Naive thymus-derived CD8-positive, alpha-beta T cell (primary cell): ENCODE measurements at regions not wholly inside any gene's neighbourhood (a gene's known extent, or its start where the extent isn't known, plus 50 kb on each side); places are given as distances from the start of the nearest gene placed in this dataset.
"Not testable (repeated sequence)": the region's sequence is repeated elsewhere in the genome, so short reads cannot be mapped to it uniquely, and the experiment has no call there.

Source experiments
- ATAC-seq, 2 donors: fragments of 150-1000 bp; cut with Tn5 transposase in 1 of 2; sonication (Bioruptor Pico), chemical (Tn5 transposase) in 1 of 2; 1 replicate in 1 of 2; 2 replicates in 1 of 2; pipeline ENCODE4 v1.10.0; 2021; ENCODE audit warnings: mild to moderate bottlenecking in 2 of 2, moderate library complexity in 2 of 2
- POLR2A ChIA-PET: fragments of 350-600 bp; sonication (Branson Sonifier 250); formaldehyde crosslinking; loops from one replicate; lab custom pipeline; 2021; ENCODE audit warnings: antibody characterized with exemption; lab: Charles Lee
- DNase-seq, 10 donors: peaks; one replicate each; pipeline versions ENCODE4 v3.0.0 to v3.0.0-alpha.2; 2020 to 2022
- H3K27ac Mint-ChIP-seq, 10 donors: one replicate each; pipeline ENCODE4 v1.8.0; 2020 to 2022; ENCODE audit warnings: mild to moderate bottlenecking in 10 of 10, mixed read lengths in 10 of 10, moderate library complexity in 4 of 10, inconsistent platforms in 1 of 10
- H3K27me3 Mint-ChIP-seq, 5 donors: one replicate each; pipeline ENCODE4 v1.8.0; 2021 to 2022; ENCODE audit warnings: mixed read lengths in 5 of 5
- H3K36me3 Mint-ChIP-seq, 3 donors: one replicate each; pipeline ENCODE4 v1.8.0; 2020 to 2022; ENCODE audit warnings: mixed read lengths in 3 of 3, mild to moderate bottlenecking in 2 of 3, inconsistent platforms in 1 of 3
- H3K4me1 Mint-ChIP-seq, 4 donors: one replicate each; pipeline ENCODE4 v1.8.0; 2021 to 2022; ENCODE audit warnings: mixed read lengths in 4 of 4
- H3K4me3 Mint-ChIP-seq, 10 donors: one replicate each; pipeline ENCODE4 v1.8.0; 2020 to 2022; ENCODE audit warnings: mild to moderate bottlenecking in 10 of 10, mixed read lengths in 10 of 10, moderate library complexity in 6 of 10, inconsistent platforms in 1 of 10
- H3K9me3 Mint-ChIP-seq, 9 donors: one replicate each; pipeline ENCODE4 v1.8.0; 2020 to 2022; ENCODE audit warnings: mixed read lengths in 9 of 9, mild to moderate bottlenecking in 3 of 9, inconsistent platforms in 1 of 9, moderate library complexity in 1 of 9

DNA sequence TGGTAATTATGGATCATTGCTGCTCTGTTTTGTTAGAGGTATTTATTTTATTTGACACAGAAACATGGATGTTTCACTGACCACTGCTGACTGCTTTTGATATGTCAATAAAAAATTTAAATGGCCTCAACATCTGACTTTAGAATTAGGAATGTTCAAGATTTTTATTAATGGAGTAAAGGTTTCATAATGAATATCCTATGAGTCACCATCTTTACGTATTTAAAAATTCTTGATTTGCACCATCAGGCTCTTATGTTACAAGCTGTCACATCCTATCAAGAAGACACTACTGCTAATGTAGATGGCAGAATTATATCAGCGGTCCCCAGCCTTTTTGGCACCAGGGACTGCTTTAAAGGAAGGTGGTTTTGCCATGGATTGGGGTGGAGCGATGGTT is 578.7 kb upstream of the NRP1 start:
- DNase-seq: no peak
- Mint-ChIP-seq H3K27me3 (peaks cover 4 to 19% (median 12%) of the 10 kb centered on the region in 5 donors), H3K9me3 (no peaks in the 10 kb centered on the region), H3K36me3 (no peaks in the 10 kb centered on the region), H3K27ac (no peak overlapping the region), H3K4me3 (no peak overlapping the region), H3K4me1 (no peaks in the 10 kb centered on the region)
- no peak for ATAC-seq
- POLR2A ChIA-PET: no interaction called here

DNA sequence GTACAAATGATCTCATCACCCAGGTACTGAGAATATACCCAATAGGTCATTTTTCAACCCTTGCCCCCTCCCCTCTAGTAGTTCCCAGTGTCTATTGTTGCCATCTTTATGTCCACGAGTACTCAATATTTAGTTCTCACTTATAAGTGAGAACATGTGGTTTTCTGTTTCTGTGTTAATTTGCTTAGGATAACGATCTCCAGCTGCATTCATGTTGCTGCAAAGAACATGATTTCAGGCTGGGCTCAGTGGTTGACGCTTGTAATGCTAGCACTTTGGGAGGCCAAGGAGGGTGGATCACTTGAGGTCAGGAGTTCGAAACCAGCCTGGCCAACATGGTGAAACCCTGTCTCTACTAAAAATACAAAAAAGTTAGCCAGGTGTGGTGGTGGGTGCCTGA is 575.0 kb upstream of the NRP1 start:
- DNase-seq, POLR2A ChIA-PET, ATAC-seq, H3K9me3 Mint-ChIP-seq, H3K27ac Mint-ChIP-seq, H3K4me3 Mint-ChIP-seq, H3K36me3 Mint-ChIP-seq, H3K4me1 Mint-ChIP-seq: not testable (repeated sequence)
- H3K27me3 Mint-ChIP-seq: peaks cover 4 to 19% (median 8%) of the 10 kb centered on the region in 5 donors

DNA sequence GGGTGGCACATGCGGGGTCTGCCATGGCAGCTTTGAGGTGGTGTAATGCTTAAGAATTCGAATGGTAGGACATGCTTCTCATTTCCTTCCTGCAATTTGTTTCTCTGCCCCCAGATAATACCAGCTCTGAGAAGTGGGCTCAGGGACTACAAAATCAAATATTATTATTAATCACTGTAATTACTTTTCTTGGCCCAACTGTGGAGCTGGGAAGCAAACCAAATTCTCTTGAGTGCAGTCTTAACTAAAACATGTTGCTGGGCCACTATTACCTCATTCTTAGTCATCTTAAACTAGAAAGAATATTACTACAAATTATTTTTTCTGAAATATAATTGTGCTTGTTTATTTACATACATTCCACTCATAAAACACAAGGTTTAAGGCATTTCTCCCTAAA is 566.7 kb upstream of the NRP1 start:
- DNase-seq (no peak), ATAC-seq (no peak)
- Mint-ChIP-seq H3K27me3 (peaks cover 1 to 34% (median 6%) of the 10 kb centered on the region in 5 donors), H3K9me3 (peaks cover 0 to 11% (median 3%) of the 10 kb centered on the region in 9 donors), H3K4me1 (no peaks in the 10 kb centered on the region), H3K36me3 (no peaks in the 10 kb centered on the region), H3K4me3 (no peak overlapping the region), H3K27ac (no peak overlapping the region)
- POLR2A ChIA-PET: no interaction called here

DNA sequence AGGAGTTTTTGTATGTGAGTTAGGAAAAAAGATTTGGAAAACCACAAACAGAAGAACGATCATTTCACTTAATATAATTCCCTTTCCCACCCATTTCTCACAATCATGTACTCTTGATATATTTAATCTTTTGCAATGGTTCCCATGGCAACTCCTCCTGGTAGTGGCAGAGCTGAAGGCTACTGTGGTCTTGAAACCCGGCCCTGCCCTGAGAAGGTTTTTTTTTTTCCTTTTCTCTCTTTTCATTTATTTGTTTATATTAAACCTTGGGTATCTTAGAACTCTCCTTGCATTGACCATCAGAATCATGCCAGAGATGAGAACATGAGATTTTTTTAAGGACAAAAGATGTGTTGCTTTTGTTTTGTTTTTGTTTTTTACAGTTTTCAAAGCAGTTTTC is 566.1 kb upstream of the NRP1 start:
- H3K27ac Mint-ChIP-seq: no peak overlapping the region
- ATAC-seq: no peak
- peaks cover 0 to 15% (median 3%) of the 10 kb centered on the region in 9 donors for H3K9me3 Mint-ChIP-seq
- H3K27me3 Mint-ChIP-seq: peaks cover 1 to 36% (median 6%) of the 10 kb centered on the region in 5 donors
- H3K36me3 Mint-ChIP-seq: no peaks in the 10 kb centered on the region
- POLR2A ChIA-PET: no interaction called here
- H3K4me1 Mint-ChIP-seq: no peaks in the 10 kb centered on the region
- DNase-seq: no peak
- no peak overlapping the region for H3K4me3 Mint-ChIP-seq

DNA sequence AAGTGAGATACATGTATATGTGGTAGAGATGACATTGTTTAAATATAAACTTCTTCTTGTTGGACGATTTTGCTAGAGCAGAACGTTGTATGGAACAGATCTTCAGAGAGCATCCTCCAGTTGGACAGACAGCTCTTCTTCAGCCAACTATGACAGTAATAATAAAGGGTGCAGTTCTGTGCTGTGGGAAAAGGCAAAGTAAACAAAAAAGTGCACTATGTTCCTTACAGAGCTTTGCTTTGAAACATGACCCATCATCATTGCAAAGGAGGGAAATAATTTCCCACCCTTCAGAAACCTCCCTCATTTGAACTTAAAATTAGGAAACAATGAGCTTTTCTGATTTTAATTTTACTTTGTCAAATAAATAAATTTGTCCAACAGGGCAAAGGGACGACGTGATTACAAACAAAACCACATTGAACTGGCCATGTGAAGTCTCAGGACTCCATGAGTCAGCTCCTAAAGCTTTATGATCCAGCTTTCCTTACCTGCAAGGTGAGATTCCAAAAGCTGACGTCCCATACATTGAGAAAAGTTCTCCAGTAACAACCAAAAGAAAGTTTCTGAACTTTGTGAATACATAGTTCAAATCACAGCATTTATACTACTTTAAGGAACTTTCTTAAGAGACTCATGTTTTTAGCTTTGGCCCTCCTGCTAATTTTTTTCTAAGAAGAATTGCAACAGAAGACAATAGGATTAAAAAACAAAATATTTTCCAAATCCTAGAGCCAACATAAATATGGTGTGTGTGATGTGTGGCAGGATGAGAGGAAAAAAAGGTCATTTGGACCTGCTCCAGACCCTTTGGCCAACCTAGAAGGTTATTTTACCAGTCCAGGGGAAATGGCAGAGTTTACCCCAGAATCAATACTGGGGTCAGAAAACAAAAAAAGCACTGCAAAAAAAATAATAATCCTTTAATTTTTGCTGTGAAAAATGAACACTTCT is 565.4 kb upstream of the NRP1 start:
- no peak overlapping the region for H3K27ac Mint-ChIP-seq
- ATAC-seq (no peak), DNase-seq (no peak)
- POLR2A ChIA-PET: no interaction called here
- no peaks in the 10 kb centered on the region for H3K36me3 Mint-ChIP-seq
- H3K9me3 Mint-ChIP-seq: peaks cover 0 to 15% (median 3%) of the 10 kb centered on the region in 9 donors
- no peaks in the 10 kb centered on the region for H3K4me1 Mint-ChIP-seq
- H3K4me3 Mint-ChIP-seq: no peak overlapping the region
- H3K27me3 Mint-ChIP-seq: peaks cover 3 to 36% (median 7%) of the 10 kb centered on the region in 5 donors

DNA sequence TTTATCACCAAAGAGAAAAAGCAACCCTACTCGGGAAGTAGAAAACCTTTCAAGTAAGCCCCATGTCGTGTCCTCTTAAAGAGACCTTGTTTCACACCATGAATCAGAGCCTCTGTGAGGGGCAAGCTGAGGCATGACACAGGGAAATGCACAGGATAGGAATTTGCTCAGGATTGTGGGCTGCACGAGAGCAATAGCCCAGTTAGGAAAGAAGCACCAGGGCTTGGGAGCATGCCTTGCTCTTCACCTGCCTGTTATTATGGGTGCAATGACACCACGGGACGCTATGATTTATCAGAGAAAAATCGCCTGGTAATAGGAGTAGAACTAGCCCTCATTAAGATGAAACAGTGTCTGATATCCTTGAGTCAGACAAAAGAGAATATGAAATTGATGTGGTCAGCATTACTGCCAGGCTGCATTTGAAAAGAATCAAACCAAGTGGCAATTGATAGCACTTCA is 562.9 kb upstream of the NRP1 start:
- peaks cover 0 to 15% (median 3%) of the 10 kb centered on the region in 9 donors for H3K9me3 Mint-ChIP-seq
- H3K36me3 Mint-ChIP-seq: no peaks in the 10 kb centered on the region
- H3K27ac Mint-ChIP-seq: no peak overlapping the region
- POLR2A ChIA-PET: no interaction called here
- ATAC-seq: no peak
- no peak for DNase-seq
- no peaks in the 10 kb centered on the region for H3K4me1 Mint-ChIP-seq
- H3K4me3 Mint-ChIP-seq: no peak overlapping the region
- peaks cover 3 to 36% (median 7%) of the 10 kb centered on the region in 5 donors for H3K27me3 Mint-ChIP-seq

DNA sequence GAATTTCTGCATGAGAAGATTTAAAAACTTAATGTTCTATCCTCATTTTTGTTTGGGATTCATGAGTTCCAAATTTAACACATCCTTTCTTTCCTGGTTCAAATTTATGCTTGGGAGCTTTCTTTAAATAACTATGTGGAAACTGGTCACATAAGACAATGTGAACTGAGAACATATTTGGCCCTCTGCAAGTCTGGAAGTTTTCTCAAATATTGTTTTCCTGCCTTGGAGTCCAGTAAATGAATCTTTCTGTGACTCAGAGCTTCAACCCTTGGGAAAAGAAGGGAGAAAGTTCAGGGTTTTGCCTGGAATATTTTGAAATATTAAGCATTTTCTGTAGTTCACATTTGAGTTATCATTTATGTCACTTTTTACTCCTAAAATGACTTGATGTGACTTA is 559.0 kb upstream of the NRP1 start:
- Mint-ChIP-seq H3K36me3 (no peaks in the 10 kb centered on the region), H3K4me1 (no peaks in the 10 kb centered on the region), H3K4me3 (no peak overlapping the region), H3K27ac (no peak overlapping the region), H3K9me3 (peaks cover 0 to 9% (median 0%) of the 10 kb centered on the region in 9 donors), H3K27me3 (peaks cover 3 to 26% (median 9%) of the 10 kb centered on the region in 5 donors)
- POLR2A ChIA-PET: no interaction called here
- DNase-seq: no peak
- no peak for ATAC-seq

DNA sequence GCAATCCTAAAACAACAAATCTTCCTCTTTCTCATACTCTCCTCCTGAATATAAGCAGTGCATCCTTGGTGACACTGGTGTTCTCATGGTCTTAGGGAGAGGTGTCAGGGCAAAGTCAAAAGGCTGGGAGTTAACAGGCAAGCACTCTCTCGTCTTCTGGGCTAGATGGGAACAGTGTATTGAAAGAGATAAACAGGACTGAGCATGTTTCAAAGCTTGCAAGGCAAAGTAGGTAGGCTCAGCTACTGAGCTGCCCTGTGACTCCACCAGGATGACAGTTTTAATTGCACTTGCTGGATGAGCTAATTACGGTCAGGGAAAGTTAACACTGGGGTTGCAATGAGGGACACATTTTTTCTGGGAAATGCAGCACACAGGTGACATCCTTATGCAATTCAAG is 554.9 kb upstream of the NRP1 start:
- no peaks in the 10 kb centered on the region for H3K36me3 Mint-ChIP-seq
- H3K27me3 Mint-ChIP-seq: peaks cover 0 to 6% (median 2%) of the 10 kb centered on the region in 5 donors
- DNase-seq: no peak
- ATAC-seq: no peak
- H3K27ac Mint-ChIP-seq: no peak overlapping the region
- no peak overlapping the region for H3K4me3 Mint-ChIP-seq
- H3K4me1 Mint-ChIP-seq: no peaks in the 10 kb centered on the region
- POLR2A ChIA-PET: no interaction called here
- peaks cover 0 to 2% (median 0%) of the 10 kb centered on the region in 9 donors for H3K9me3 Mint-ChIP-seq

DNA sequence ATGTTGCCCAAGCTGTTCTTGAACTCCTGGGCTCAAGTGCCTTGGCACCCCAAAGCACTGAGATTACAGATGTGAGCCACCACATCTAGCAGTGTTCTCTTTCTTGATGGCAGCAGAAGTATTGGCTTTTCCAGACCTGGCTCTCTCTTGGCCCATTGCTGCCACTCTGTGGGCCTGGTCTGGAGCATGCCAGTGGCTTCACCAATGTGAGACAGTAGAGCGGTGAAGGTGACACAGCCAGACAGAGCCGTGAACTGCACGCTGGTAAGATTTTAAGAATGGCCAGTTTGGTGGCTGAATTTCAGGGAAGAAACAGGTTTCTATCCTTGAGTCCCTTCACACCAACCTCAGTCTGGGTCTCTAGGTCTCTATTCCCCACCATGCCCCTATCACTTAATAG is 552.7 kb upstream of the NRP1 start:
- DNase-seq (no peak), ATAC-seq (no peak)
- H3K36me3 Mint-ChIP-seq: no peaks in the 10 kb centered on the region
- H3K4me1 Mint-ChIP-seq: no peaks in the 10 kb centered on the region
- H3K27me3 Mint-ChIP-seq: peaks cover 0 to 6% (median 2%) of the 10 kb centered on the region in 5 donors
- H3K9me3 Mint-ChIP-seq: peaks cover 0 to 2% (median 0%) of the 10 kb centered on the region in 9 donors
- no peak overlapping the region for H3K27ac Mint-ChIP-seq
- H3K4me3 Mint-ChIP-seq: no peak overlapping the region
- POLR2A ChIA-PET: no interaction called here

DNA sequence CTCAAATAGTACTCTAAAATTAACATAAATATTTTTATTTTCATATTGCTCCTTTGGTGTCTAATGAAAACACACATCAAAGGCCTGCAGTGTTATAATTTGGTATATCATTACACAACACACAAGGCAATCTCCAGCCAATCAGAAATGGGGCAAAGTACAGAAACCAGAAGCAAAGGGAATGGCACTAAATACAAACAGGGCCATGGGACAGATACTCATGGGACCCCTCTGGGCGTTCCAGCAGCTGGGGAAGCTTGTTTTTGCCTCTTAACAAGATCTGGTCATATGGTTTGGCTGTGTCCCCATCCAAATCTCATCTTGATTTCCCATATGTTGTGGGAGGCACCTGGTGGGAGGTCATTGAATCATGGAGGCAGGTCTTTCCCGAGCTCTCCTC is 551.8 kb upstream of the NRP1 start:
- Mint-ChIP-seq H3K9me3 (peaks cover 0 to 4% (median 0%) of the 10 kb centered on the region in 9 donors), H3K4me1 (no peaks in the 10 kb centered on the region), H3K4me3 (no peak overlapping the region), H3K36me3 (no peaks in the 10 kb centered on the region), H3K27me3 (peaks cover 2 to 10% (median 2%) of the 10 kb centered on the region in 5 donors), H3K27ac (no peak overlapping the region)
- ATAC-seq: no peak
- POLR2A ChIA-PET: no interaction called here
- DNase-seq: no peak

DNA sequence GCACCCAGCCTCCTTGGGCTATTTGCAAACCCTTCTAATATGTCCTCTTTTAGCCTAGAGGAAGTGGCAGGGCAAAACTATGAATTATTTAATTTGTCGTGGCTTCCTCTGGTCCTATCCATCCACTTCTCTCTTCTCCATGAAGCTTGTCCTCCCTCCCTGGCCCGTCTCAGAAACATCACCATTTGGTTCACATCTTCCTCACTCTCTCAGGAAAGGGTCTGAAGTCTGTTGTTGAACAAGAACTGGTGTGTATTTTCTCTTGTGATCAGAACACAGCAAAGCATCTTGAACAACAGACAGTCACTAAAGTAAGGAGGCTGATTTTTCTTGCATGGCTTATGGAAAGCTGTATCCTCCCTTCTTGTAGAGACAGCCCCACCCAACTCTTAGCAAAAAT is 550.1 kb upstream of the NRP1 start:
- DNase-seq: no peak
- POLR2A ChIA-PET: no interaction called here

DNA sequence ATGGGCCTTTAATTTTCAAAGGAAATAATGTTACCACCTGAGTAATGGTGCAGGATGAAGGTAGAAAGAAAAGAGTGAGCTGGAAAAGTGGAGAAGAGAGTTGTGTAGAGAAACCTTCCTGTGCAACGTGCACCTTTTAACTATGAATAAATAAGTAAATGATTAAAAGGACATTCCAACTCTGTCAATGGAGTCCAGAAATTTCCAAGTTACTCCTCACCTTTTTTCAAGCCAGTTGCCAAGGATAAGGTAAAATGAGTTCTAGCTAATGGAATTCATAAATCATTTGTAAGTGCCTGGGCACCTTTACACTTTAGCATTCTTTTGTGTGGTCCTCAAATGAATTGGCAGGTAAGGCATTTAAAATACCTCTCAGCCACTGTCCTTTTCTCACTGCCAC is 549.4 kb upstream of the NRP1 start:
- POLR2A ChIA-PET: no interaction called here
- peaks cover 0 to 12% (median 0%) of the 10 kb centered on the region in 9 donors for H3K9me3 Mint-ChIP-seq
- ATAC-seq: no peak

More for the DNA sequence above, 550.1 kb upstream of the NRP1 start:
- H3K27ac Mint-ChIP-seq: no peak overlapping the region
- no peak overlapping the region for H3K4me3 Mint-ChIP-seq
- peaks cover 3 to 12% (median 5%) of the 10 kb centered on the region in 5 donors for H3K27me3 Mint-ChIP-seq
- no peak for ATAC-seq
- H3K4me1 Mint-ChIP-seq: no peaks in the 10 kb centered on the region
- H3K36me3 Mint-ChIP-seq: no peaks in the 10 kb centered on the region
- peaks cover 0 to 12% (median 0%) of the 10 kb centered on the region in 9 donors for H3K9me3 Mint-ChIP-seq

DNA sequence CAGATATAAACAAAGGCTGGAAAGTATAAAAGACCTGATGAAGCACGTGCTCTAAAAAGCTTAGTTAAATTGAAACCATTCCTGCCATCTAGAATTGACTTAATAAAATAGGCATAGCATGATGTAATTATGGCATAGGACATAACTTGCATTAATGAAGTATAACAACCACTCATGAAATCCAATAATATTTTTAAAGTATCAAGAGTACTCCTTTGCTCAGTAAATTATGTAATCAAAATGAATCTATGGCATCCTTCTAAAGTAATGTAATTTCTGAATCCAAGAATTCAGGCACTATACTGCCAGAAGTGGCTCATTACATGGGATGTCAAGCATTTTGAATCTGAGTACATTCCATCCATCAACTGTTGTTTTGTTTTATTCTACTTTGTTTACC is 548.5 kb upstream of the NRP1 start:
- peaks cover 2 to 12% (median 4%) of the 10 kb centered on the region in 5 donors for H3K27me3 Mint-ChIP-seq
- no peak for ATAC-seq
- H3K27ac Mint-ChIP-seq: no peak overlapping the region
- no peak for DNase-seq
- peaks cover 0 to 12% (median 0%) of the 10 kb centered on the region in 9 donors for H3K9me3 Mint-ChIP-seq
- no peaks in the 10 kb centered on the region for H3K4me1 Mint-ChIP-seq
- H3K36me3 Mint-ChIP-seq: no peaks in the 10 kb centered on the region
- POLR2A ChIA-PET: no interaction called here
- no peak overlapping the region for H3K4me3 Mint-ChIP-seq

More for the DNA sequence above, 549.4 kb upstream of the NRP1 start:
- no peak overlapping the region for H3K27ac Mint-ChIP-seq
- H3K27me3 Mint-ChIP-seq: peaks cover 2 to 12% (median 4%) of the 10 kb centered on the region in 5 donors
- no peak for DNase-seq
- no peak overlapping the region for H3K4me3 Mint-ChIP-seq
- no peaks in the 10 kb centered on the region for H3K4me1 Mint-ChIP-seq
- no peaks in the 10 kb centered on the region for H3K36me3 Mint-ChIP-seq
